A673 (cell line): ENCODE measurements at regions not wholly inside any gene's neighbourhood (a gene's known extent, or its start where the extent isn't known, plus 50 kb on each side); places are given as distances from the start of the nearest gene placed in this dataset.

Source experiments
- EZH2 ChIP-seq: fragments of 200-600 bp; sonication (generic); IDR thresholded peaks from 2 replicates; pipeline ENCODE4 v1.6.1; 2017; ENCODE audit warnings: borderline replicate concordance, low read depth, mild to moderate bottlenecking, mixed read lengths, antibody characterized with exemption, low read length; ENCODE audit not compliant: poor library complexity, severe bottlenecking
- TF ChIP-seq, protein P1 (sequence below): fragments of 300-800, 200-600 bp; sonication (generic); conservative IDR thresholded peaks from 2 replicates; pipeline ENCODE4 v1.5.1; 2017; ENCODE audit warnings: low read depth, mild to moderate bottlenecking, antibody characterized with exemption, low read length, moderate library complexity, mixed read lengths

DNA sequence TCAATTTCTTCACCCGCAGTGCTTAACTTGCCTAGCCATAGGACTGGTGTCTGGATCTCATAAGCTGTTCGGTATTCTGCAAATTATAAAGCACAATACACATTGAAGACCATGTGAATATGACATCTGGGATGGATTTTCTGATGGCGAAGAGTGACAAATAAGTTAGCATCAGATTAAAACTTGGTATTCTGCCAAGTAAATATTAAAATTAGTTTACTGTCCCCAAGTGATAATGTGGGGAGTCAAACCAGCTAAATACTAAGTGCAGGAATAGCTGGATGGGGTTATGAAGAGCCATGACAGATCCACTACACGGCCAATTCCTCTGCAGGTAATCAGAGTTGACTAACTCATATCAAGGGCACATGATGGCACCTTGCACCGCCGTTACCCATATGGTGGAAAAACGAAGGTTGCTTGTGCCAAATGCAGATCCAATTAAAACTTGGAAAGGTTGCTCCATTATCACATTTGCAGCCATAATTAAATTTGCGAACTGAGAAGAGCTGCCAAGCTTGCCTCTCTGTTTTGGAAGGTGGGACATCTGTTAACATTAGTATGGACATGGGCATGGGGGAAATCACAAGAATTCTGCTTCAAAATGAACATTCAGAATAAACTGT, 114.9 kb upstream of the TOM1L1 start:
- TF ChIP-seq, protein P1, sequence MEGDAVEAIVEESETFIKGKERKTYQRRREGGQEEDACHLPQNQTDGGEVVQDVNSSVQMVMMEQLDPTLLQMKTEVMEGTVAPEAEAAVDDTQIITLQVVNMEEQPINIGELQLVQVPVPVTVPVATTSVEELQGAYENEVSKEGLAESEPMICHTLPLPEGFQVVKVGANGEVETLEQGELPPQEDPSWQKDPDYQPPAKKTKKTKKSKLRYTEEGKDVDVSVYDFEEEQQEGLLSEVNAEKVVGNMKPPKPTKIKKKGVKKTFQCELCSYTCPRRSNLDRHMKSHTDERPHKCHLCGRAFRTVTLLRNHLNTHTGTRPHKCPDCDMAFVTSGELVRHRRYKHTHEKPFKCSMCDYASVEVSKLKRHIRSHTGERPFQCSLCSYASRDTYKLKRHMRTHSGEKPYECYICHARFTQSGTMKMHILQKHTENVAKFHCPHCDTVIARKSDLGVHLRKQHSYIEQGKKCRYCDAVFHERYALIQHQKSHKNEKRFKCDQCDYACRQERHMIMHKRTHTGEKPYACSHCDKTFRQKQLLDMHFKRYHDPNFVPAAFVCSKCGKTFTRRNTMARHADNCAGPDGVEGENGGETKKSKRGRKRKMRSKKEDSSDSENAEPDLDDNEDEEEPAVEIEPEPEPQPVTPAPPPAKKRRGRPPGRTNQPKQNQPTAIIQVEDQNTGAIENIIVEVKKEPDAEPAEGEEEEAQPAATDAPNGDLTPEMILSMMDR = no peak
- no peak for TF ChIP-seq EZH2
